SW 1271 (cell line): ENCODE measurements at regions not wholly inside any gene's neighbourhood (a gene's known extent, or its start where the extent isn't known, plus 50 kb on each side); places are given as distances from the start of the nearest gene placed in this dataset.
"Not testable (repeated sequence)": the region's sequence is repeated elsewhere in the genome, so short reads cannot be mapped to it uniquely, and the experiment has no call there.

Experiments
- DNase-seq, 2 experiments: peaks; one replicate each; lab custom pipeline; 2025; lab: John Stamatoyannopoulos, UW

- DNase-seq = no peak
Observed at GRCh38 chr5:118467103-118467502, 521.2 kb downstream of the DTWD2 start.

GRCh38 chr5:118466418-118466817 lies 521.9 kb downstream of the DTWD2 start:
- no peak for DNase-seq

- DNase-seq = not testable (repeated sequence)
Observed at GRCh38 chr5:118462276-118462675, 526.1 kb downstream of the DTWD2 start.

- no peak for DNase-seq
Observed at GRCh38 chr5:118461436-118461835, 526.9 kb downstream of the DTWD2 start.

GRCh38 chr5:118459490-118459889 lies 528.9 kb downstream of the DTWD2 start:
- no peak for DNase-seq

- no peak for DNase-seq
Observed at GRCh38 chr5:118456085-118456484, 532.3 kb downstream of the DTWD2 start.

GRCh38 chr5:118451697-118452247 lies 536.6 kb downstream of the DTWD2 start:
- no peak for DNase-seq

GRCh38 chr5:118450554-118451332 lies 537.6 kb downstream of the DTWD2 start:
- DNase-seq = no peak

GRCh38 chr5:118447350-118447749 lies 541.0 kb downstream of the DTWD2 start:
- no peak for DNase-seq

GRCh38 chr5:118441956-118442355 lies 546.4 kb downstream of the DTWD2 start:
- no peak for DNase-seq

- no peak for DNase-seq
Observed at GRCh38 chr5:118441034-118441433, 547.3 kb downstream of the DTWD2 start.

- no peak for DNase-seq
Observed at GRCh38 chr5:118440496-118440895, 547.9 kb downstream of the DTWD2 start.

- DNase-seq = no peak
Observed at GRCh38 chr5:118439831-118440230, 548.5 kb downstream of the DTWD2 start.

GRCh38 chr5:118435131-118435530 lies 553.2 kb downstream of the DTWD2 start:
- no peak for DNase-seq

GRCh38 chr5:118434522-118434921 lies 553.8 kb downstream of the DTWD2 start:
- no peak for DNase-seq

- DNase-seq = no peak
Observed at GRCh38 chr5:118430076-118430475, 558.3 kb downstream of the DTWD2 start.

GRCh38 chr5:118407958-118408357 lies 580.4 kb downstream of the DTWD2 start:
- no peak for DNase-seq

GRCh38 chr5:118405650-118406061 lies 582.7 kb downstream of the DTWD2 start:
- DNase-seq = no peak

GRCh38 chr5:118397236-118397635 lies 591.1 kb downstream of the DTWD2 start:
- no peak for DNase-seq

GRCh38 chr5:118392491-118392890 lies 595.9 kb downstream of the DTWD2 start:
- no peak for DNase-seq

- not testable (repeated sequence) for DNase-seq
Observed at GRCh38 chr5:118382931-118383330, 605.4 kb downstream of the DTWD2 start.

- DNase-seq = no peak
Observed at GRCh38 chr5:118379470-118379869, 608.9 kb downstream of the DTWD2 start.

- no peak for DNase-seq
Observed at GRCh38 chr5:118378959-118379358, 609.4 kb downstream of the DTWD2 start.

GRCh38 chr5:118377420-118377819 lies 610.9 kb downstream of the DTWD2 start:
- DNase-seq = no peak
